GM13976 (cell line): ENCODE measurements at regions not wholly inside any gene's neighbourhood (a gene's known extent, or its start where the extent isn't known, plus 50 kb on each side); places are given as distances from the start of the nearest gene placed in this dataset.

Experiments used
- DNase-seq: peaks from one replicate; pipeline ENCODE4 v3.0.0; 2012; ENCODE audit warnings: low spot score
- in situ Hi-C: fragments of 300-500 bp; cut with MboI; formaldehyde crosslinking; loops from one replicate; pipeline ENCODE4 v1.12.0; 2022; ENCODE audit warnings: low sequenced_read_pairs, mixed read lengths, inconsistent platforms; ENCODE audit not compliant: unreplicated experiment
- TF ChIP-seq, protein P1 (sequence below): IDR thresholded peaks from 2 replicates; pipeline ENCODE4 v1.5.1; 2012; ENCODE audit warnings: borderline replicate concordance, mild to moderate bottlenecking; ENCODE audit not compliant: insufficient read depth; ENCODE audit errors: extremely low read depth, missing control alignments, control extremely low read depth

- TF ChIP-seq, protein P1, sequence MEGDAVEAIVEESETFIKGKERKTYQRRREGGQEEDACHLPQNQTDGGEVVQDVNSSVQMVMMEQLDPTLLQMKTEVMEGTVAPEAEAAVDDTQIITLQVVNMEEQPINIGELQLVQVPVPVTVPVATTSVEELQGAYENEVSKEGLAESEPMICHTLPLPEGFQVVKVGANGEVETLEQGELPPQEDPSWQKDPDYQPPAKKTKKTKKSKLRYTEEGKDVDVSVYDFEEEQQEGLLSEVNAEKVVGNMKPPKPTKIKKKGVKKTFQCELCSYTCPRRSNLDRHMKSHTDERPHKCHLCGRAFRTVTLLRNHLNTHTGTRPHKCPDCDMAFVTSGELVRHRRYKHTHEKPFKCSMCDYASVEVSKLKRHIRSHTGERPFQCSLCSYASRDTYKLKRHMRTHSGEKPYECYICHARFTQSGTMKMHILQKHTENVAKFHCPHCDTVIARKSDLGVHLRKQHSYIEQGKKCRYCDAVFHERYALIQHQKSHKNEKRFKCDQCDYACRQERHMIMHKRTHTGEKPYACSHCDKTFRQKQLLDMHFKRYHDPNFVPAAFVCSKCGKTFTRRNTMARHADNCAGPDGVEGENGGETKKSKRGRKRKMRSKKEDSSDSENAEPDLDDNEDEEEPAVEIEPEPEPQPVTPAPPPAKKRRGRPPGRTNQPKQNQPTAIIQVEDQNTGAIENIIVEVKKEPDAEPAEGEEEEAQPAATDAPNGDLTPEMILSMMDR, result no peak
- in situ Hi-C loops, result no loop called here
Observed at GRCh38 chr9:26077860-26078259, 399.6 kb upstream of the TUSC1 start.

GRCh38 chr9:26067608-26068007, 389.4 kb upstream of the TUSC1 start:
- no peak for DNase-seq
- in situ Hi-C loops, result no loop called here
- TF ChIP-seq, protein P1, result no peak

More at GRCh38 chr9:26077860-26078259, 399.6 kb upstream of the TUSC1 start:
- DNase-seq, result no peak

- no peak for DNase-seq
- in situ Hi-C loops, result no loop called here
- TF ChIP-seq, protein P1, result no peak
Observed at GRCh38 chr9:26066237-26066636, 388.0 kb upstream of the TUSC1 start.

- no peak for DNase-seq
- in situ Hi-C loops, result no loop called here
- TF ChIP-seq, protein P1, result no peak
Observed at GRCh38 chr9:26061948-26062575, 383.8 kb upstream of the TUSC1 start.

DNA sequence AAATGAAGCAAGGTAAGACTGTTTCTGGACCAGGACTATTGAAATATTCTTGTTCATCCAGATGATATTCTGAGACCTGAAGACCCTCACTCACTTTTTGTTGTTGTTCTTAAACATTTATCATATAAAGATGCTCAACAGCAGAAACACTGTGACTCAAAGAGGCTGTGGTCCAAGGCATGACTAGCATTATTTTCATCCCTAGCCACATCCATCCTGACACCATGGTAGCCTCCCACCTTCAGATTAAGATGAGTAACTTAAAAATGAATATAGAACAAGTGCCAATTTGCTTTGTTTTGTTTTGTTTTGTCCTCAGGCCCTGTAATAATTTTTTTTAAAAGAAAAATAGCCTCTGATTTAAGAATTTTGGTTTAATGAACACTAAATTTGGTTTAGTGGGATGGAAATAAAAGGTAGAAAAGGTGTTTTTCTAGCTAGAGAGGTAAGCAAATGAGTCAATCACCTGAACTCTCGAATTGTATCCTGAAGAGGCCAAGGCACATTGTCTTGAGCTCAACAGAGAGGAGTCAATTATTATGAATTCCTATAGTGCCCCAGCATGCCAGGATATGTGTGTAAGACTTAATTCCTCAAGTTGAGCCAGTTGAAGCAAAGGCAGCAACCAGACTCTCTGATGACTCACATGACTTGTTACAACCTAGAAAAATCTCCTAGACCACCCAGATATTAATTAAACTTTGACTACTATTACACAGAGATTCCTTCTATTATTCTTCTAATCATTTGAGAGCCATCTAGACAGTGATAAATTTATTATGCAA, 380.1 kb upstream of the TUSC1 start:
- in situ Hi-C loops, result no loop called here
- TF ChIP-seq, protein P1, result no peak
- no peak for DNase-seq

DNA sequence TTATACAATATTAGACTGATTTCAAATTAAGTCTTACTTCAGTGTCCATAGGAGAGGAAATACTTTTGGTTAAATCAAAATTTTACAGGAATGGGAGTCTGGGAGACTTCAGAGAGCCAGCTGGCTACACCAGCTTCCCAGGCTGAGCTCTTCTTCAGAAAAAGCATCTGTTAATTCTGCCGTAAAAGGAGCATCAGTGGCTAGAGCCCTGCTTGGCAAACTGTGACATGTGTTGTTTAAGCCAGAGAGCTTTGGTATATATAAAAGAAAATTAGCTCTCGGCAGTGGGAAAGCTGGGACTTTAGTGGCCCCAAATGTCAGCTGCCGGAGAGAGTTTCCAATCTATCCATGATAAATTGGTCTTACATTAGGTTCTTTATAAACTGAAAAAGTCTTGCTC, 378.8 kb upstream of the TUSC1 start:
- TF ChIP-seq, protein P1, result no peak
- no peak for DNase-seq
- in situ Hi-C loops, result no loop called here
